GM21367 (cell line): ENCODE measurements at regions not wholly inside any gene's neighbourhood (a gene's known extent, or its start where the extent isn't known, plus 50 kb on each side); places are given as distances from the start of the nearest gene placed in this dataset.

ENCODE experiments used
- ATAC-seq: cut with Tn5 transposase; IDR thresholded peaks from one replicate; pipeline ENCODE4 v1.9.1; 2021; ENCODE audit not compliant: unreplicated experiment

DNA sequence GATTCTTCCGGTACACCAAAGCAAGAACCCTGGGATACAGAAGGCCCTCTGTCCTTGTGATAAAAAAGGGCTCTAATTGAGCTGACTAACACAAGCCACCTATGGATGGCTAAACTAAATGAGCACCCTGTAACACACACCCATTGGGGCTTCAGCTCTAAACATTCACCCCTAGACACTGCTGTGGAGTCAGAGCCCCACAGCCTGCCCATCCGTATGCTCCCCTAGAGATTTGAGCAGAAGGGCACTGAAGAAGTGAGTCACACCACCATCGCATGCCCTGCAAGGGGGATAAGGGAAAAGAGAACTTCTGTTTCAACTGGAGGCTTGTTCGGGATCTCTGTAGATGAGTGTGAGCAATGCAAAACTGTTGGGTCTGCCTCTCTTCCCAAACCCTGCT is 545.2 kb downstream of the KCTD8 start:
- ATAC-seq: no peak

- no peak for ATAC-seq
Observed at GRCh38 chr4:43918377-43918776, 530.2 kb downstream of the KCTD8 start.

- ATAC-seq: no peak
Observed at GRCh38 chr4:43932448-43932847, 516.2 kb downstream of the KCTD8 start.

DNA sequence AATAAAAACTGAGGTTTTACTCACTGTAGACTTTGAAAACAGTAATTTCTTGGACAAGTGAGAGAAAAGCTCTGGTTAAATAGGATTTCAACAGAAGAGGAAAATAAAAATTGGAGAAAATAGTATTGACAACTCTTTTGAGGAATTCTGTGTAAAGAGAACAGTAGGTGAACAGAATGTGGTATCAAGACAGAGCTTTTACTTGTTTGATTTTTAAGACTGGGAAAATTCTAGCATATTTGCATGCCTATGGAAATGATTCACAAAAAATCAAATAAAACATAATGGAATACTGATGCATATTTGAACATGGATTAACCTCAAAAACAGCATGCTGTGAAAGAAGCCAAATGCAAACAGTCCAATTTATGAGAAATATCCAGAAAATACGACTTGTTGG is 504.6 kb downstream of the KCTD8 start:
- ATAC-seq: no peak

- ATAC-seq: no peak
Observed at GRCh38 chr4:43959976-43960375, 488.6 kb downstream of the KCTD8 start.

- ATAC-seq: no peak
Observed at GRCh38 chr4:43968011-43968410, 480.6 kb downstream of the KCTD8 start.

DNA sequence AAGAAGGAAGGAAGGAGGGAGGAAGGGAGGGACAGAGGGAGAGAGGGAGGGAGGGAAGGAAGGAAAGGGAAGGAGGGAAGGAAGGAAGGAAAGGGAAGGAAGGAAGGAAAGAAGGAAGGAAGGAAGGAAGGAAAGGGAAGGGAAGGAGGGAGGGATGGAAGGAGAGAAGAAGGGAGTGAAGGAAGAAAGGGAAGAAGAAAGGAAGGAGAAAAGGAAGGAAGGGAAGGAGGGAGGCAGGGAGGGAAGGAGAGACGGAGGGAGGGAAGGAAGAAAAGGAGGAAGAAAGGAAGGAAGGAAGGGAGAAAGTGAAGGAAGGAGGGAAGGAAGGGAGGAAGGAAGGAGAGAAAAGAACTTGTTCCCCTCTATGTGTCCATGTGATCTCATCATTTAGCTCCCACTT is 465.0 kb downstream of the KCTD8 start:
- no peak for ATAC-seq

- ATAC-seq: no peak
Observed at GRCh38 chr4:43987331-43987944, 461.2 kb downstream of the KCTD8 start.

DNA sequence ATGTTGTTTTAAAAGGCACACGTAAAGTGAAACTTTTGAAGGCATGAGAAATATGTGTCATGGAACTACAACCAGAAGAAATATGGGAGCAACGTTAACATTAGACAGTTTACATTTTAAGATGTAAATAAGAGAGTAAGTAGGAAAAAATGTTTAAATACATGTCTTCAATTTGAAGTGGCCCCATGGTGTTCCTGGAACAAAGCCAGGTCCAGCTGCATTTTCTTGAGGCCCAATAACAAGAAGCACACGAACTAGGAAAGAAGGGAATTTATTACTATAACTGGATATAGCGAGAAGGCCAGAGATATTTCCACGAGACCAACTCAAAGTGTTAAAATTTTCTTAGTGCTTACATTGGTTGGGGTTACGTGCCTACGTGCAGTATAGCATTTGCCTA is 458.1 kb downstream of the KCTD8 start:
- ATAC-seq: no peak

- ATAC-seq: no peak
Observed at GRCh38 chr4:43990963-43991362, 457.6 kb downstream of the KCTD8 start.

GRCh38 chr4:43992552-43992951 is 456.1 kb downstream of the KCTD8 start:
- no peak for ATAC-seq

DNA sequence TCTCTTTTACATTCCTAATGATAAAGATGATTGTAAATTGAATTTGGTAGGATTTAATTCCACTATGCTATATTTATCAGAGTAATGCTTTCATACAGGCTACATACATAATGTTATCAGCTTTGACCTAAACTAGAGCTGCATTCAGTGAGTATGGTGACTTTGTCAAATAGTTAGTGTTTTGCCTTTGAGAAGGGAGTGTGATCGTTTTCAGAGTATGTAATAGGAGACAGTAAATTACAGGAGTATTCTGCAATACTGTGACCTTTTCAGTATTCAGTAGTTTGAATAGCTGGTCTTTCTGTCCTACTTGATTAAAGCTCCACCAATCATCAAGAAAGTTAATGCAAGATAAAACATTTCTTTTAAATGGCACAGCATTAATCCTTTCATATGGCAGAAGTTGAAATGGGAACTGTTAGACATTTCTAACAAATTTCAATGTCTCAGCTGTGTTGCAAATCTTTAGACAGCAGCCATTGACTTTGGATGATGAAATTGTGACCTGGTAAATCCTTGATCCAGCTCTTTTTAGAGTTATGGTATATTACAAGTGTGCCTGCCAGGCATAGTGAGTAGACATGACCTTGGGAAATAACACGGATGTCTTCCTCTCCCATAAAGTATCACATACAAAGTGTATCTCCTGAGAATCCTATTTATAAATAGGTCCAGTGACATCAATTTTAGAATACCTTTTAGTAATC is 455.3 kb downstream of the KCTD8 start:
- no peak for ATAC-seq

DNA sequence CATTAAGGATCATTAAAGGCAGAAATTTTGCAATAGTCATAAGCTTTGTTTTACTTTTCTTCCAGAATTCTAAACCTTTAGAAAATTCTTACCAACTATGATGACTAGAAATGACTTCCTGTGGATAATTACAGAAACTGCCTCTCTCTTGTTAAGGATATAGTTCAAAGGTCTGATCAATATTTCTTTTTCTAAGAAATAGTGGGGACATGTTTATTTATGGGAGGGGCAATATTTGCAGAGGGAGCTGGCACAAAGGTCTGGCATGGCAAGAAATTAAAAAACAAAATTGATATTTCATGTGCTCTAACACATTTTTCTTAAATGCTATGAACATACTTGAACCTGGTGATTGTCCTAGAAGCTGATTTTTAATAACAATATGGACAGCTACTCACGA is 448.9 kb downstream of the KCTD8 start:
- no peak for ATAC-seq

- ATAC-seq: no peak
Observed at GRCh38 chr4:44002368-44002767, 446.2 kb downstream of the KCTD8 start.

GRCh38 chr4:44016570-44017421 is 431.8 kb downstream of the KCTD8 start:
- no peak for ATAC-seq

- ATAC-seq: no peak
Observed at GRCh38 chr4:44017422-44017739, 431.2 kb downstream of the KCTD8 start.

GRCh38 chr4:44019721-44020120 is 428.9 kb downstream of the KCTD8 start:
- no peak for ATAC-seq

- ATAC-seq: no peak
Observed at GRCh38 chr4:44025376-44026020, 423.1 kb downstream of the KCTD8 start.

- ATAC-seq: no peak
Observed at GRCh38 chr4:44038811-44039210, 409.8 kb downstream of the KCTD8 start.

GRCh38 chr4:44046491-44046890 is 402.1 kb downstream of the KCTD8 start:
- no peak for ATAC-seq

DNA sequence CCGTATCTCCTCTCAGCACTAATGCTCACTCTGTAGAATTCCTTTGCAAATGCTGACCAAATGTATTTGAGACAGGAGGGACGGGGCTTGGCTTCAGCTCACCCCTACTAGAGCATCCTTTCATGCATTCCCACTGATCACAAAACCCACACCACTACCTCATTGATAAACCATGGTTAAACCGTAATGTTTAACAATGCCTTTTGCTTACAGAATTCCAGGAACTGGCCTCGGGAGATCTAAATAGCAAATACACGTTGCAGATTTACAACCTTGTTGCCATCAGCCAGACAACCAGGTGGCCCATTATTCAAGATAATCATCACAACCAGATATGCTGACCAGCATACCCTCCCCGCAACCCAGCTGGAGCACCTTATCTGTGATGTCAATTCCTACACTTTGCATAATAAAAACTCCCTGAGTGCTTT is 391.9 kb downstream of the KCTD8 start:
- ATAC-seq: no peak

DNA sequence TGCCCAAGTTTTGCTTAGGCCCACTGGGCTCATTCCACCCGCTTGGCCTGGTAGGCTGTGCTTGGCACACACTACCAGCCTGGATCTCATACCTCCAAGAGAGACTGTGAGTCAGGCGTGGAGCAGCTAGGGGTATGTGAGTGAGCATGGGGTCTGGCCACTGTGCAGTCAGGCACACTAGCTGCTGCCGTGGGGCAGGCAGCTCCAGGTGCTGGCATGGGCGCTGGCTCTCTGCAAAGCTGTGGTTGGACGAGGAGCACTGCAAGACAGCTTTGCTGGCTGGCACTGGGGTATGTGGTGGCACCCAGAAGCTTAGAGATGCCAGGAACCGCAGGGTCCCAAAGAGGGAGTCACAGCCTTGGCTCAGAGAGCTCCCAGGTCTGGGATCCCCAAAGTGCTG is 377.8 kb downstream of the KCTD8 start:
- ATAC-seq: no peak
